CD4-positive, alpha-beta T cell (primary cell): ENCODE measurements at regions not wholly inside any gene's neighbourhood (a gene's known extent, or its start where the extent isn't known, plus 50 kb on each side); places are given as distances from the start of the nearest gene placed in this dataset.

ENCODE experiments used
- ATAC-seq: fragments of 200-7000 bp; cut with Tn5 transposase; one replicate; pipeline ENCODE4 v1.10.0; 2022; ENCODE audit warnings: mild to moderate bottlenecking; ENCODE audit not compliant: poor library complexity
- CTCF ChIA-PET: fragments of 350-600 bp; sonication (Branson Sonifier 250); formaldehyde crosslinking; loops from one replicate; lab custom pipeline; 2021; ENCODE audit warnings: antibody characterized with exemption, inconsistent platforms; lab: Charles Lee
- POLR2A ChIA-PET: fragments of 350-600 bp; sonication (Branson Sonifier 250); formaldehyde crosslinking; loops from one replicate; lab custom pipeline; 2021; ENCODE audit warnings: antibody characterized with exemption, inconsistent platforms; lab: Charles Lee
- DNase-seq, 14 experiments: peaks; one replicate each; pipeline ENCODE4 v3.0.0-alpha.2; 2013 to 2020; ENCODE audit warnings: mixed read lengths in 2 of 14
- H3K27ac ChIP-seq, 2 donors: one replicate each; pipeline versions ENCODE4 v1.5.1 to v1.7.0; 2013; ENCODE audit warnings: low read length in 2 of 2, low read depth in 1 of 2, mild to moderate bottlenecking in 1 of 2
- H3K27me3 ChIP-seq, 2 experiments: 1 replicate in 1 of 2; 2 replicates in 1 of 2; pipeline versions ENCODE4 v1.6.1 to v1.7.0; 2013; ENCODE audit warnings: low read length in 2 of 2, control low read depth in 1 of 2, mild to moderate bottlenecking in 1 of 2, moderate library complexity in 1 of 2; ENCODE audit not compliant: insufficient read depth in 2 of 2, control insufficient read depth in 1 of 2
- H3K36me3 ChIP-seq: one replicate; pipeline ENCODE4 v1.6.1; 2013; ENCODE audit warnings: low read length, control low read depth; ENCODE audit not compliant: insufficient read depth
- H3K4me1 ChIP-seq: one replicate; pipeline ENCODE4 v1.6.1; 2013; ENCODE audit warnings: low read length, control low read depth; ENCODE audit not compliant: insufficient read depth
- H3K4me3 ChIP-seq: one replicate; pipeline ENCODE4 v1.5.1; 2013; ENCODE audit warnings: mild to moderate bottlenecking, low read length, moderate library complexity
- H3K9me3 ChIP-seq, 2 experiments: 1 replicate in 1 of 2; 2 replicates in 1 of 2; pipeline versions ENCODE4 v1.6.1 to v1.7.0; 2013; ENCODE audit warnings: low read length in 2 of 2, mild to moderate bottlenecking in 2 of 2, control low read depth in 1 of 2, moderate library complexity in 1 of 2; ENCODE audit not compliant: control insufficient read depth in 1 of 2, insufficient read depth in 1 of 2
- H3K27ac Mint-ChIP-seq: one replicate; pipeline ENCODE4 v1.8.0; 2020; ENCODE audit warnings: mixed read lengths
- H3K27me3 Mint-ChIP-seq: one replicate; pipeline ENCODE4 v1.8.0; 2021; ENCODE audit warnings: mixed read lengths
- H3K36me3 Mint-ChIP-seq: one replicate; pipeline ENCODE4 v1.8.0; 2021; ENCODE audit warnings: low read depth, mixed read lengths
- H3K4me1 Mint-ChIP-seq: one replicate; pipeline ENCODE4 v1.8.0; 2021; ENCODE audit warnings: low read depth, mixed read lengths
- H3K4me3 Mint-ChIP-seq: one replicate; pipeline ENCODE4 v1.8.0; 2020; ENCODE audit warnings: mild to moderate bottlenecking, mixed read lengths
- H3K9me3 Mint-ChIP-seq: one replicate; pipeline ENCODE4 v1.8.0; 2020; ENCODE audit warnings: mixed read lengths
- CTCF ChIP-seq: fragments of 200-600 bp; IDR thresholded peaks from one replicate; pipeline ENCODE4 v1.8.0; 2022; ENCODE audit warnings: antibody characterized with exemption, mild to moderate bottlenecking
- intact Hi-C, 2 experiments: fragments of 100-400 bp; cut with DNase I in 1 of 2; cut with micrococcal nuclease in 1 of 2; formaldehyde crosslinking; loops; one replicate each; pipeline versions ENCODE4 v1.15.1 to v1.9.0; 2023 to 2025; cut with DNase I, micrococcal nuclease

GRCh38 chr16:72508191-72508590 lies 336.2 kb upstream of the PMFBP1 start:
- Mint-ChIP-seq H3K4me1 (no peaks in the 10 kb centered on the region), H3K27ac (no peak overlapping the region), H3K4me3 (no peak overlapping the region), H3K36me3 (no peaks in the 10 kb centered on the region), H3K9me3 (no peaks in the 10 kb centered on the region), H3K27me3 (no peaks in the 10 kb centered on the region)
- Histone ChIP-seq H3K36me3 (no peaks in the 10 kb centered on the region), H3K4me3 (no peak overlapping the region), H3K4me1 (no peaks in the 10 kb centered on the region), H3K27ac (no peak overlapping the region), H3K27me3 (no peaks in the 10 kb centered on the region), H3K9me3 (no peaks in the 10 kb centered on the region)
- TF ChIP-seq CTCF = no peak
- intact Hi-C loops = loop anchor here in 1 of 2 experiments (10.0 kb wide), 2 partner anchors 347 to 687 kb away; no protein-coding TSS in a partner anchor
- CTCF ChIA-PET = no interaction called here
- POLR2A ChIA-PET = no interaction called here
- ATAC-seq (no peak), DNase-seq (no peak)

GRCh38 chr16:72502594-72503005 lies 330.6 kb upstream of the PMFBP1 start:
- TF ChIP-seq CTCF = no peak
- no peak overlapping the region for H3K4me3 Mint-ChIP-seq
- no peaks in the 10 kb centered on the region for H3K27me3 ChIP-seq
- H3K36me3 ChIP-seq = no peaks in the 10 kb centered on the region
- POLR2A ChIA-PET = no interaction called here
- no peak overlapping the region for H3K27ac Mint-ChIP-seq
- DNase-seq (no peak), ATAC-seq (no peak)
- H3K27me3 Mint-ChIP-seq = no peaks in the 10 kb centered on the region
- H3K9me3 Mint-ChIP-seq = no peaks in the 10 kb centered on the region
- no peak overlapping the region for H3K27ac ChIP-seq
- peaks cover 9% of the 10 kb centered on the region for H3K4me1 Mint-ChIP-seq
- H3K4me3 ChIP-seq = no peak overlapping the region
- H3K36me3 Mint-ChIP-seq = no peaks in the 10 kb centered on the region
- intact Hi-C loops = loop anchor here (5.0 to 10.0 kb wide), 3 partner anchors 352 to 1455 kb away; no protein-coding TSS in a partner anchor
- no peaks in the 10 kb centered on the region for H3K9me3 ChIP-seq
- CTCF ChIA-PET = interaction anchor here (0.7 kb wide), 1 partner anchor 136 kb away, joined by 3 read pairs; no protein-coding TSS in a partner anchor
- H3K4me1 ChIP-seq = no peaks in the 10 kb centered on the region

GRCh38 chr16:72501739-72502593 lies 330.0 kb upstream of the PMFBP1 start:
- ChIA-PET CTCF (no interaction called here), POLR2A (no interaction called here)
- Histone ChIP-seq H3K9me3 (no peaks in the 10 kb centered on the region), H3K27me3 (no peaks in the 10 kb centered on the region), H3K36me3 (no peaks in the 10 kb centered on the region), H3K27ac (no peak overlapping the region), H3K4me1 (no peaks in the 10 kb centered on the region), H3K4me3 (no peak overlapping the region)
- H3K27ac Mint-ChIP-seq = no peak overlapping the region
- H3K4me3 Mint-ChIP-seq = no peak overlapping the region
- no peaks in the 10 kb centered on the region for H3K27me3 Mint-ChIP-seq
- ATAC-seq (no peak), DNase-seq (peak in 10 of 14 experiments; percentile 1 to 44 (median 12))
- peak; percentile 30 for TF ChIP-seq CTCF
- peaks cover 9% of the 10 kb centered on the region for H3K4me1 Mint-ChIP-seq
- intact Hi-C loops = loop anchor here (5.0 to 10.0 kb wide), 3 partner anchors 353 to 1455 kb away; no protein-coding TSS in a partner anchor
- no peaks in the 10 kb centered on the region for H3K36me3 Mint-ChIP-seq
- H3K9me3 Mint-ChIP-seq = no peaks in the 10 kb centered on the region
